Activated naive CD8-positive, alpha-beta T cell (primary cell): ENCODE measurements at regions not wholly inside any gene's neighbourhood (a gene's known extent, or its start where the extent isn't known, plus 50 kb on each side); places are given as distances from the start of the nearest gene placed in this dataset.

Experiments used
- H3K27ac Mint-ChIP-seq: one replicate; pipeline ENCODE4 v1.8.0; 2021; ENCODE audit warnings: mixed read lengths
- H3K27me3 Mint-ChIP-seq: one replicate; pipeline ENCODE4 v1.8.0; 2021; ENCODE audit warnings: mixed read lengths
- H3K36me3 Mint-ChIP-seq: one replicate; pipeline ENCODE4 v1.8.0; 2021; ENCODE audit warnings: mixed read lengths
- H3K4me1 Mint-ChIP-seq: one replicate; pipeline ENCODE4 v1.8.0; 2021; ENCODE audit warnings: low read depth, mixed read lengths
- H3K4me3 Mint-ChIP-seq: one replicate; pipeline ENCODE4 v1.8.0; 2021; ENCODE audit warnings: mild to moderate bottlenecking, mixed read lengths
- H3K9me3 Mint-ChIP-seq: one replicate; pipeline ENCODE4 v1.8.0; 2021; ENCODE audit warnings: low read depth, mixed read lengths

DNA sequence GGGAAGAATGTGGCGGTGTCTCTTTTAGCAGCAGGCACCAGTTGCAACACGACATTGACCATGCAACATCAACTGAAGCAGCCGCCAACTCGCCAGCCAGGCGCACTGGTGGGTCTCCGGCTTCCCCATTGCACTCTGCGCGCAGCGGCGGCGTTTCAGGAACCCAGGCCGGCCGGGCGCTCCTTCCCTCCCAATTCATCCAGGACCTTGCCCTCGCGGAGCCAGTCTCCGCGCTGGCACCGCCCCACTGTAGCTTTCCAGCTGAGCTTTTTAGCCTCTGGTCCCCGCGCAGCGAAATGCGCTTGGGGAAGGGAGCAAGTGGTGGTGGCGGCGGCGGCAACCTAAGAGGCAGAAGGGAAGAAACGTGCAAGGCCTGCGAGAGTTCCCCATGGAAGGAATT is 297.9 kb upstream of the RIMS1 start:
- H3K4me3 Mint-ChIP-seq: no peak overlapping the region
- no peak overlapping the region for H3K27ac Mint-ChIP-seq
- H3K27me3 Mint-ChIP-seq: peaks cover 2% of the 10 kb centered on the region
- no peaks in the 10 kb centered on the region for H3K9me3 Mint-ChIP-seq
- no peaks in the 10 kb centered on the region for H3K36me3 Mint-ChIP-seq
- H3K4me1 Mint-ChIP-seq: no peaks in the 10 kb centered on the region

DNA sequence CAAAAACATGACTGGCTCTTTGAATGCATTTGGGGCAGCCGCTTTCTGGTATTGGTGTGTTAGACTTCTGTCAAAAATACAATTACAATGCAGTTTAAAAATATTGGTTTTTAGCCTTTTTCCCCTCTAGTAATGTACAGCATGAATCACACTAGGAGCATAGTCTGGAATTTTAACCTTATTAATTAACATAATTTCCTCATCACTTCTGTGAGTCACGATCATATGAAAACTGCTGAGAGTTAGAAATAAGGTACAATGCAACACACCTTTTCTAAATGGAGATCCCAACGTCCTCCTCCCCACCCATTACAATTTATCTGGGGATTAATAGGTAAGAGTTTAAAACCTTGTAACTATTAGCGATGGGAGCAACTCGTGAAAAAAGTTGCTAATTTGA is 297.1 kb upstream of the RIMS1 start:
- no peak overlapping the region for H3K27ac Mint-ChIP-seq

GRCh38 chr6:71592643-71593042 is 293.7 kb upstream of the RIMS1 start:
- Mint-ChIP-seq H3K4me1 (no peaks in the 10 kb centered on the region), H3K27me3 (peaks cover 3% of the 10 kb centered on the region), H3K4me3 (no peak overlapping the region), H3K36me3 (no peaks in the 10 kb centered on the region), H3K9me3 (no peaks in the 10 kb centered on the region), H3K27ac (no peak overlapping the region)

More for the DNA sequence above, 297.1 kb upstream of the RIMS1 start:
- H3K4me3 Mint-ChIP-seq: no peak overlapping the region
- H3K27me3 Mint-ChIP-seq: peaks cover 2% of the 10 kb centered on the region
- no peaks in the 10 kb centered on the region for H3K4me1 Mint-ChIP-seq
- H3K36me3 Mint-ChIP-seq: no peaks in the 10 kb centered on the region
- no peaks in the 10 kb centered on the region for H3K9me3 Mint-ChIP-seq

DNA sequence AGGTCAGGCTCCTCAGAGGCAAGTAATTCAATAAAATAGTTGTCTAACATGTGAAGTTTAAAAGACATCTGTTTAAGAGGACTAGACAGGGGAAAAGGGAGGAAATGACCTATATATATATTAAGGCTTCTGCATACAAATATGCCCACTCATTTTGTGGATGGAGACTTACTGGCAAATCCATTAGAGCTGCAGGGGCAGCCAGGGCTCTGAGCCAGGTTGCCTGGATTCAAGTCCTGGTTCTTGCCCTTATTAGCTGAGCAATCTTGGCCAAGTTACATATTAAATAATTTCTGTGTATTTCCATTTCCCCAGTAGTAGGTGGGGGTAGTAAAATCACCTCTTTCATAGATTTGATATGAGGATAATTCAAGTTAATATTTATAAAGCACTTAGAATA is 287.0 kb upstream of the RIMS1 start:
- Mint-ChIP-seq H3K9me3 (no peaks in the 10 kb centered on the region), H3K4me1 (no peaks in the 10 kb centered on the region), H3K27ac (no peak overlapping the region), H3K36me3 (no peaks in the 10 kb centered on the region), H3K4me3 (no peak overlapping the region), H3K27me3 (peaks cover 1% of the 10 kb centered on the region)

GRCh38 chr6:71602385-71603007 is 283.9 kb upstream of the RIMS1 start:
- Mint-ChIP-seq H3K27me3 (peaks cover 1% of the 10 kb centered on the region), H3K4me3 (no peak overlapping the region), H3K4me1 (no peaks in the 10 kb centered on the region), H3K36me3 (no peaks in the 10 kb centered on the region), H3K9me3 (no peaks in the 10 kb centered on the region), H3K27ac (no peak overlapping the region)

GRCh38 chr6:71603021-71603420 is 283.3 kb upstream of the RIMS1 start:
- Mint-ChIP-seq H3K27me3 (peaks cover 1% of the 10 kb centered on the region), H3K36me3 (no peaks in the 10 kb centered on the region), H3K4me1 (no peaks in the 10 kb centered on the region), H3K4me3 (no peak overlapping the region), H3K27ac (no peak overlapping the region), H3K9me3 (no peaks in the 10 kb centered on the region)

- Mint-ChIP-seq H3K9me3 (no peaks in the 10 kb centered on the region), H3K27me3 (peaks cover 1% of the 10 kb centered on the region), H3K36me3 (no peaks in the 10 kb centered on the region), H3K27ac (no peak overlapping the region), H3K4me3 (no peak overlapping the region), H3K4me1 (no peaks in the 10 kb centered on the region)
Measured at GRCh38 chr6:71608646-71609045, 277.7 kb upstream of the RIMS1 start.

DNA sequence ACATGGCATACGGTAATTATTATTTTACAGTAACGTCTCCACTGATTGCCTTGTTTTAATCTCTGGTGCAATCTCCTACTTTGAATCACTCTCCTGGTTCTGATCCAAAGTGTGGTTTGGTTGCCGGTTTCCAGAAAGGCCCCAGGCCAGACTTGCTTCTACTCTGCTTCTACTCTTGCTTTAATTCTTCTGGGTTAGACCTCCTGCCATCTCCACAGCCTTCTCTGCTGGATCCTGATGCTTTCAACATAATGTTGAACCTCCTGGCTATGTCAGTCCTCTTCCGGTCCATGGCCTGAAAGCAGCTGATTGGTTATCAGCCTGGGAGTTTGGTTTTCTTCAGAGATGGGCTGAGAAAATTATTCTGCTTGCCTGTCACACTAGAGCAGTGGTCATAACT is 266.5 kb upstream of the RIMS1 start:
- H3K27ac Mint-ChIP-seq: no peak overlapping the region
- H3K4me3 Mint-ChIP-seq: no peak overlapping the region
- H3K27me3 Mint-ChIP-seq: peaks cover 1% of the 10 kb centered on the region
- H3K36me3 Mint-ChIP-seq: no peaks in the 10 kb centered on the region
- H3K9me3 Mint-ChIP-seq: peaks cover 5% of the 10 kb centered on the region
- H3K4me1 Mint-ChIP-seq: no peaks in the 10 kb centered on the region

DNA sequence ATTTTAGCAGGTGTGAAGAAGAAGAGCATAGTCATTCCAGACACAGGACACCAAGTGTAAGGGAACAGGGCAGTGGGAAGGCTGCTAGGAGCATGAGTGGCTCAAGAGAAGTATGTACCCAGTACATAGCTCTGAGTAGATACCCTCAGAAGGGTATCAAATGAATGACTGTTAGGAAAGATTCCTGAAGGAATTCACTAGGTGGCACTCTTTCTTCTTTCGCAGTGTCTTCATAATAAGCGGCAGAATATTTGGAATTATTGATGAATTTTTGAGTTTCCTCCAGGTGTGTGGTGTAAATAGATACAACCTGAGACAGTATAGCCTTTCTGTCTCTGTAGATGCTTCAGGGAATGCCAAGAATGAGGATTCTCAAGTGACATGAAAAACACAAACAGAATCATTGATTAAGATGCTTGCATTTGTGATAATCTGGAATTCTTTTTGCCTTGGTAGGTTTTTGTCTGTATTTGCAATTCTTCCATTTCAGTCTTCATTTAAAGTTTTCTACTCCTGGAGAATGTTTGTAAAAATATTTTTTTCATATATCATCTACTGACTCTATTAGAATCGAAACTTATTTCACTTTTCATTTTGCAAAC is 264.3 kb upstream of the RIMS1 start:
- Mint-ChIP-seq H3K4me3 (no peak overlapping the region), H3K36me3 (no peaks in the 10 kb centered on the region), H3K9me3 (peaks cover 15% of the 10 kb centered on the region), H3K27me3 (peaks cover 1% of the 10 kb centered on the region), H3K27ac (no peak overlapping the region), H3K4me1 (no peaks in the 10 kb centered on the region)

DNA sequence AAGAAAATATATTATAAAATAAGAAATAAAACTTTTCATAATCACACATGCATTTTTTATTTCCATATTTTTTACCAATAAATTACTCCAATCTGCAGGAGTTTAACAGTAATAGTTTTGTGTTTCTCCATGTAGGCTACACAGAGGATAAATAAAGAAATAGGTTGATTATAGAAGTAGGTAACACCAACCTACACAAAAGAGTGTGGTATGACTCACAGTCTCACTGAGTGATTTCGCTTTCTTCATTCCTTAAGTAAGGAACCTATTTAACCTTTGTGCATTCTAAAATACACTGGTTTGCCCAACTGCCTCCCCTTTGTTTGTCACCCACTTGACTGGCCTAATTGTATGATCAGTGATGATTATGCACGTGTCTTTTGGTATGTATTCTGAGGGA is 244.2 kb upstream of the RIMS1 start:
- Mint-ChIP-seq H3K4me3 (no peak overlapping the region), H3K9me3 (peaks cover under 1% of the 10 kb centered on the region), H3K4me1 (no peaks in the 10 kb centered on the region), H3K27ac (no peak overlapping the region), H3K27me3 (no peaks in the 10 kb centered on the region), H3K36me3 (no peaks in the 10 kb centered on the region)

- Mint-ChIP-seq H3K4me3 (no peak overlapping the region), H3K9me3 (no peaks in the 10 kb centered on the region), H3K4me1 (no peaks in the 10 kb centered on the region)
Measured at GRCh38 chr6:71642793-71643192, 243.6 kb upstream of the RIMS1 start.

DNA sequence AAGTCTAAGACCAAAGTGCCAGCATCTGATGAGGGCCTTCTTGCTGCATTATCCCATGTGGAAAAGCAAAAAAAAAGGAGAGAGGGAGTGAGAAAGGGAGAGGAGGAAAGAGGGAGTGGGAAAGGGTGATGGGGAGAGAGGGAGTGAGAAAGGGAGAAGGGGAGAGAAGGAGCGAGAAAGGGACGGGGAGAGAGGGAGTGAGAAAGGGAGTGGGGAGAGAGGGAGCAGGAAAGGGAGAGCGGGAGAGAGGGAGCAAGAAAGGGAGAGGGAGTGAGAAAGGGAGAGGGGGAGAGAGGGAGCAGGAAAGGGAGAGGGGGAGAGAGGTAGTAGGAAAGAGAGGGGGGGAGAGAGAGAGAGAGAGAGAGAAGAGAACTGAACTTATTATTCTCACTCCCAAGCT is 241.1 kb upstream of the RIMS1 start:
- H3K36me3 Mint-ChIP-seq: no peaks in the 10 kb centered on the region
- no peak overlapping the region for H3K4me3 Mint-ChIP-seq
- no peaks in the 10 kb centered on the region for H3K4me1 Mint-ChIP-seq
- no peaks in the 10 kb centered on the region for H3K27me3 Mint-ChIP-seq
- no peak overlapping the region for H3K27ac Mint-ChIP-seq
- no peaks in the 10 kb centered on the region for H3K9me3 Mint-ChIP-seq

More at GRCh38 chr6:71642793-71643192, 243.6 kb upstream of the RIMS1 start:
- no peaks in the 10 kb centered on the region for H3K36me3 Mint-ChIP-seq
- H3K27ac Mint-ChIP-seq: no peak overlapping the region
- no peaks in the 10 kb centered on the region for H3K27me3 Mint-ChIP-seq

DNA sequence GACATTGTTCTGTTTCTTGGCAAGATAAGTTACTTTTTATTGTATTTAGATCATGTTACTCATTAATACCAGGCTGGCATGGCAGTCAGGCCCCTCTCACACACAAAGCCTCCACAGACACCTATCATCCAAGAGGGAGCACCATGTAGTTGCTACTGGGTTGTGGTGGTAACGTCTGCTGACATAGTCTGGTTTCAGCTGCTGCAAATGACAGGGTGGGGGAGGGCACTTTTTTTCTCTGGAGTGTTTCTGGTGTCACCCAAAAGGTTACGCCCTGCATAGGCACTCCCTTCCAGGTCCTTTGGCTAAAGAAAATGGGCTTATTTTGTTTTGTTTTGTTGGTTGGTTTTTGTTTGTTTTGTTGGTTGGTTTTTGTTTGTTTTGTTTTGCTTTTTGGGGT is 236.4 kb upstream of the RIMS1 start:
- H3K4me1 Mint-ChIP-seq: no peaks in the 10 kb centered on the region
- H3K9me3 Mint-ChIP-seq: no peaks in the 10 kb centered on the region
- H3K27ac Mint-ChIP-seq: no peak overlapping the region
- no peak overlapping the region for H3K4me3 Mint-ChIP-seq
- H3K36me3 Mint-ChIP-seq: no peaks in the 10 kb centered on the region
- H3K27me3 Mint-ChIP-seq: no peaks in the 10 kb centered on the region

DNA sequence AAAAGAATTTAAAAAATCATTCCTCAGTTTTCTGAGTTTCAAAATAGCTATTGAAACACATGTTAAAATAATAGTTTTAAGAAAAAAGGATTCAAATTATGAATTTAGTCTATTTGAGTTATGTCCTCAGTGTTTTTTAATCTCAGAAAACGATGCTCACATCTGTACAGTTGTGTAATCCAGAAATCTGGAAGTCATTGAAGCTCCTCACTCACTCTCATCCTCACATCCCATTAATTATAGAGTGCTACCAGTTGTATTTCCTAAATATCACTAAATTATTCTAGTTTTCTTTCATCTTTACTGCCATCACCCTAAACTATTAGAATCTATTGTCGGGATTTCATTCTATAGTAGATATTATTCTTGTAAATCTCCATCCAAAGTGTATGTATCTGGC is 234.7 kb upstream of the RIMS1 start:
- Mint-ChIP-seq H3K27ac (no peak overlapping the region), H3K9me3 (no peaks in the 10 kb centered on the region), H3K4me1 (no peaks in the 10 kb centered on the region), H3K36me3 (no peaks in the 10 kb centered on the region), H3K27me3 (no peaks in the 10 kb centered on the region), H3K4me3 (no peak overlapping the region)

GRCh38 chr6:71656121-71656520 is 230.2 kb upstream of the RIMS1 start:
- Mint-ChIP-seq H3K9me3 (peaks cover 4% of the 10 kb centered on the region), H3K4me1 (no peaks in the 10 kb centered on the region), H3K36me3 (no peaks in the 10 kb centered on the region), H3K27me3 (no peaks in the 10 kb centered on the region), H3K27ac (no peak overlapping the region), H3K4me3 (no peak overlapping the region)

- Mint-ChIP-seq H3K4me3 (no peak overlapping the region), H3K36me3 (no peaks in the 10 kb centered on the region), H3K27ac (no peak overlapping the region), H3K4me1 (no peaks in the 10 kb centered on the region), H3K27me3 (no peaks in the 10 kb centered on the region), H3K9me3 (no peaks in the 10 kb centered on the region)
Measured at GRCh38 chr6:71665931-71666330, 220.4 kb upstream of the RIMS1 start.
